ENCODE measurements at regions not wholly inside any gene's neighbourhood (a gene's known extent, or its start where the extent isn't known, plus 50 kb on each side); places are given as distances from the start of the nearest gene placed in this dataset.

GRCh38 chr2:126436411-126436810 is 219.5 kb upstream of the GYPC start (continued):
- TF ChIP-seq USF1 (IDR thresholded peaks at IDR 0.05; ENCODE audit: borderline replicate concordance, extremely low read length, insufficient read depth, low read depth, low read length), result no peak
- TF ChIP-seq CUX1 (IDR thresholded peaks at IDR 0.05; ENCODE audit: insufficient replicate concordance, low read depth, low read length), result no peak

- Histone ChIP-seq H3K9me3 (replicated peaks; ENCODE audit: control insufficient read depth, insufficient read depth, low read length) (no peaks in the 10 kb centered on the region), H4K20me1 (ENCODE audit: control insufficient read depth, insufficient read depth) (no peaks in the 10 kb centered on the region), H2AFZ (ENCODE audit: control insufficient read depth, low read depth, low read length) (no peak overlapping the region), H3K4me3 (no peak overlapping the region), H3K36me3 (ENCODE audit: control insufficient read depth in 2 of 2, insufficient read depth in 2 of 2, low read length in 1 of 2) (no peaks in the 10 kb centered on the region), H3K4me2 (ENCODE audit: control insufficient read depth, insufficient read depth) (no peak overlapping the region), H3K79me2 (ENCODE audit: control insufficient read depth, insufficient read depth, low read length) (no peaks in the 10 kb centered on the region), H3K9ac (ENCODE audit: control insufficient read depth, insufficient read depth, low read length) (no peak overlapping the region), H3K27me3 (replicated peaks in 1 of 2; ENCODE audit: control insufficient read depth in 2 of 2, insufficient read depth in 2 of 2, low read length in 1 of 2) (no peaks in the 10 kb centered on the region), H3K27ac (ENCODE audit: control insufficient read depth, insufficient read depth) (no peak overlapping the region), H3K4me1 (ENCODE audit: control insufficient read depth, insufficient read depth, low read length) (no peaks in the 10 kb centered on the region)
- POLR2A ChIA-PET, result interaction anchor here (0.6 kb wide), 1 partner anchor 63 kb away, joined by 6 read pairs; no protein-coding TSS in a partner anchor
- in situ Hi-C loops (cut with MboI) (no loop called here), intact Hi-C loops (cut with micrococcal nuclease; ENCODE audit: unreplicated experiment) (no loop called here)
- no peak for ATAC-seq
- 50% methylated on average over 6 of the region's 6 CpGs for WGBS (ENCODE audit: insufficient coverage, insufficient replicate concordance, low lambda C conversion rate, missing lambda C conversion rate)
- no peak for FAIRE-seq
- CTCF ChIA-PET, result no interaction called here
- no peak for DNase-seq (ENCODE audit: low read depth, low spot score)
- no peak for TF ChIP-seq ZNF24 (IDR thresholded peaks at IDR 0.05)
- no peak for TF ChIP-seq BCL11A (IDR thresholded peaks at IDR 0.05; ENCODE audit: low read depth, low read length)
- no peak for TF ChIP-seq DPF2 (IDR thresholded peaks at IDR 0.05)
- TF ChIP-seq HCFC1 (IDR thresholded peaks at IDR 0.05; ENCODE audit: low read length), result no peak
- TF ChIP-seq NR2C1 (IDR thresholded peaks at IDR 0.05), result no peak
- no peak for TF ChIP-seq LARP7 (IDR thresholded peaks at IDR 0.05)
- no peak for TF ChIP-seq ZNF217 (IDR thresholded peaks at IDR 0.05)
- SMC1A ChIA-PET (ENCODE audit: uncharacterized antibody, unreplicated experiment), result no interaction called here
- BruUV-seq (replicated peaks), result no TSS peak
- RAD21 ChIA-PET (ENCODE audit: unreplicated experiment), result no interaction called here
These were observed 218.9 kb upstream of the GYPC start for GRCh38 chr2:126437016-126437415.

Measured in GM12878 (cell line).